Memory B cell (primary cell): ENCODE measurements at regions not wholly inside any gene's neighbourhood (a gene's known extent, or its start where the extent isn't known, plus 50 kb on each side); places are given as distances from the start of the nearest gene placed in this dataset.
"Not testable (repeated sequence)": the region's sequence is repeated elsewhere in the genome, so short reads cannot be mapped to it uniquely, and the experiment has no call there.

ENCODE experiments used
- ATAC-seq: fragments of 150-1000 bp; cut with Tn5 transposase; 2 replicates; pipeline ENCODE4 v1.10.0; 2021; ENCODE audit warnings: low read depth, mild to moderate bottlenecking, moderate library complexity
- DNase-seq, 2 donors: peaks; one replicate each; pipeline ENCODE4 v3.0.0; 2022; ENCODE audit warnings: low spot score in 2 of 2
- H3K27ac Mint-ChIP-seq: one replicate; pipeline ENCODE4 v1.8.0; 2022; ENCODE audit warnings: mild to moderate bottlenecking, moderate library complexity, mixed read lengths
- H3K27me3 Mint-ChIP-seq: one replicate; pipeline ENCODE4 v1.8.0; 2022; ENCODE audit warnings: mixed read lengths
- H3K36me3 Mint-ChIP-seq: one replicate; pipeline ENCODE4 v1.8.0; 2022; ENCODE audit warnings: mild to moderate bottlenecking, mixed read lengths
- H3K4me1 Mint-ChIP-seq: one replicate; pipeline ENCODE4 v1.8.0; 2022; ENCODE audit warnings: mixed read lengths
- H3K4me3 Mint-ChIP-seq: one replicate; pipeline ENCODE4 v1.8.0; 2022; ENCODE audit warnings: mild to moderate bottlenecking, moderate library complexity, mixed read lengths
- H3K9me3 Mint-ChIP-seq: one replicate; pipeline ENCODE4 v1.8.0; 2022; ENCODE audit warnings: mixed read lengths

DNA sequence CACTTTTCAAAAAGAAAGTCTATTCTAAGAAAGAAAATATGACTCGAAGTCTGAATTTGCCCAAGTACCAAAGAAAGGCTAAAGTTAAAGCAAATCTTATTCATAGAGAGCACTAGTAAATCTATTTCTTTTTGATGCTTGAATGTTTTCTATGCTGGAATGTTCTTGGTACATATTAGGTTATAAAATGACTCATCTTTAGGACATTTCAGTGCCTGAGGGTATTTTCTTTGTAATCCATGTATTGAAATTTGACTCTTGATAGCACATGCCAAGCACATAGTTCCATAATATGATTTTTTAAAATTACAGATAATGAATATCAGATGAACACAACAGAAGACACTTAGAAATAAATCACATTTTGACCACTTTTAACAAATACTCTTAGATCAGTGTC lies 232.8 kb downstream of the TRIML1 start:
- no peak overlapping the region for H3K4me3 Mint-ChIP-seq
- DNase-seq (no peak), ATAC-seq (no peak)
- no peaks in the 10 kb centered on the region for H3K27me3 Mint-ChIP-seq
- H3K9me3 Mint-ChIP-seq: peaks cover 12% of the 10 kb centered on the region
- H3K4me1 Mint-ChIP-seq: no peaks in the 10 kb centered on the region
- H3K27ac Mint-ChIP-seq: no peak overlapping the region
- no peaks in the 10 kb centered on the region for H3K36me3 Mint-ChIP-seq

- Mint-ChIP-seq H3K9me3 (peaks cover 10% of the 10 kb centered on the region), H3K27ac (no peak overlapping the region), H3K4me1 (no peaks in the 10 kb centered on the region), H3K4me3 (no peak overlapping the region), H3K36me3 (no peaks in the 10 kb centered on the region), H3K27me3 (no peaks in the 10 kb centered on the region)
- DNase-seq (no peak), ATAC-seq (no peak)
Observed at GRCh38 chr4:188372829-188373228, 233.6 kb downstream of the TRIML1 start.

GRCh38 chr4:188374871-188375270 lies 235.6 kb downstream of the TRIML1 start:
- Mint-ChIP-seq H3K9me3 (peaks cover 12% of the 10 kb centered on the region), H3K27ac (no peak overlapping the region), H3K27me3 (no peaks in the 10 kb centered on the region)

GRCh38 chr4:188377816-188378215 lies 238.6 kb downstream of the TRIML1 start:
- H3K36me3 Mint-ChIP-seq: no peaks in the 10 kb centered on the region
- peaks cover 14% of the 10 kb centered on the region for H3K9me3 Mint-ChIP-seq
- ATAC-seq (no peak), DNase-seq (no peak)
- no peaks in the 10 kb centered on the region for H3K4me1 Mint-ChIP-seq
- H3K27ac Mint-ChIP-seq: no peak overlapping the region
- H3K4me3 Mint-ChIP-seq: no peak overlapping the region
- no peaks in the 10 kb centered on the region for H3K27me3 Mint-ChIP-seq

More at GRCh38 chr4:188374871-188375270, 235.6 kb downstream of the TRIML1 start:
- Mint-ChIP-seq H3K4me1 (no peaks in the 10 kb centered on the region), H3K4me3 (no peak overlapping the region), H3K36me3 (no peaks in the 10 kb centered on the region)
- no peak for ATAC-seq
- DNase-seq: no peak

DNA sequence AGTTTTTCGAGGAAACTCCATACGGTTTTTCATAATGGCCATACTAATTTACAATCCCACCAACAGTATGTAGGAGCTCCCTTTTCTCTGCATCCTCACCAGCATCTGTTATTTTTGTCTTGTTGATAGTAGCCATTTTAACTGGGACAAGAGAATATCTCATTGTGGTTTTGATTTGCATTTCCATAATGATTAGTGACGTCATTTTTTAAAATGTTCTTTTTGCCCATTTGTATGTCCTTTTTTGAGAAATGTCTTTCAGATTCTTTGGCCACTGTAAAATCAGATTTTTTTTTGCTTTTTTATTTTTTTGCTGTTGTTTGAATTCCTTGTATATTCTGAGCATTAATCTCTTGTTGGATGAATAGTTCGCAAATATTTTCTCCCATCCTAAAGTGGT lies 243.9 kb downstream of the TRIML1 start:
- Mint-ChIP-seq H3K9me3 (peaks cover 8% of the 10 kb centered on the region), H3K27ac (no peak overlapping the region), H3K27me3 (no peaks in the 10 kb centered on the region), H3K4me3 (no peak overlapping the region), H3K4me1 (no peaks in the 10 kb centered on the region), H3K36me3 (no peaks in the 10 kb centered on the region)
- DNase-seq: no peak
- ATAC-seq: no peak

GRCh38 chr4:188387179-188387791 lies 248.0 kb downstream of the TRIML1 start:
- ATAC-seq (no peak), DNase-seq (no peak)
- Mint-ChIP-seq H3K4me3 (no peak overlapping the region), H3K27me3 (no peaks in the 10 kb centered on the region), H3K36me3 (no peaks in the 10 kb centered on the region), H3K9me3 (peaks cover 8% of the 10 kb centered on the region), H3K4me1 (no peaks in the 10 kb centered on the region), H3K27ac (no peak overlapping the region)

DNA sequence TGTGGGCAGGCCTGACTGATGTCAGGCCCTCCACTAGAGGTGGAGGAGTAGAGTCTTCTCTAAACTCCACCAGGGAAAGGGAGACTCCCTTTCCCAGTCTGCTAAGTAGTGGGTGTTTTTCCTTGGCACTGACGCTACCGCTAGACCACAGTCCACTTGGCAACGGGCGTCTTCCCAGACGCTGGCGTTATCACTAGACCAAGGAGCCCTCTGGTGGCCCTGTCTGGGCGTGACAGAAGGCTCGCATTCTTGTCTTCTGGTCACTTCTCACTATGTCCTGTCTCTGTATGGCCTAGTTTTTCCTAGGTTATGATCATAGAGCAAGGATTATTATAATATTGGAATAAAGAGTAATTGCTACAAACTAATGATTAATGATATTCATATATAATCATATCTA lies 252.1 kb downstream of the TRIML1 start:
- not testable (repeated sequence) for H3K9me3 Mint-ChIP-seq, DNase-seq, H3K27me3 Mint-ChIP-seq, H3K27ac Mint-ChIP-seq, H3K36me3 Mint-ChIP-seq, ATAC-seq, H3K4me3 Mint-ChIP-seq, H3K4me1 Mint-ChIP-seq

GRCh38 chr4:188396037-188396436 lies 256.8 kb downstream of the TRIML1 start:
- H3K27me3 Mint-ChIP-seq: no peaks in the 10 kb centered on the region
- no peak overlapping the region for H3K27ac Mint-ChIP-seq
- no peak overlapping the region for H3K4me3 Mint-ChIP-seq
- DNase-seq (no peak), ATAC-seq (no peak)
- no peaks in the 10 kb centered on the region for H3K36me3 Mint-ChIP-seq
- H3K9me3 Mint-ChIP-seq: peaks cover 3% of the 10 kb centered on the region
- H3K4me1 Mint-ChIP-seq: no peaks in the 10 kb centered on the region

DNA sequence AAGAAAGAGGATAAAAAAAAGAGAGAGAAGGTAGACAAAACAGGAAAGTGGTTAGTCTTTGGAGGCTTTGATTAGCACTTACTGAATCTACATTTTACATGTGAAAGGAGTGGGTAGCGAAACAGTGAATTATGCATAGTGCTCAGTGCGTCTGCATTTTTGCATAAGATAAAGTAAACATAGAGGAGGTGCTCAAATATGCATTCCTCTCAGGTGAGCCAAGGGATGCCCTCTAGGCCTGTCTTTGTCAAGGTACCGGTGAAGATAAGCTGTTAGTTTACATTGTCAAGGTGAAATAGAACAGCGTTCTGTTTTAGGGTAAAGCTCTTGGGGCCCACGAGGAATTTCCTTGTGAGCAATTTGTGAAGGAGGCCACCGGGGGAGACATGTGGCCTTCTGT lies 260.6 kb downstream of the TRIML1 start:
- H3K27ac Mint-ChIP-seq: no peak overlapping the region
- no peaks in the 10 kb centered on the region for H3K27me3 Mint-ChIP-seq
- no peaks in the 10 kb centered on the region for H3K4me1 Mint-ChIP-seq
- DNase-seq: no peak
- ATAC-seq: no peak
- no peaks in the 10 kb centered on the region for H3K9me3 Mint-ChIP-seq
- no peak overlapping the region for H3K4me3 Mint-ChIP-seq
- H3K36me3 Mint-ChIP-seq: no peaks in the 10 kb centered on the region

DNA sequence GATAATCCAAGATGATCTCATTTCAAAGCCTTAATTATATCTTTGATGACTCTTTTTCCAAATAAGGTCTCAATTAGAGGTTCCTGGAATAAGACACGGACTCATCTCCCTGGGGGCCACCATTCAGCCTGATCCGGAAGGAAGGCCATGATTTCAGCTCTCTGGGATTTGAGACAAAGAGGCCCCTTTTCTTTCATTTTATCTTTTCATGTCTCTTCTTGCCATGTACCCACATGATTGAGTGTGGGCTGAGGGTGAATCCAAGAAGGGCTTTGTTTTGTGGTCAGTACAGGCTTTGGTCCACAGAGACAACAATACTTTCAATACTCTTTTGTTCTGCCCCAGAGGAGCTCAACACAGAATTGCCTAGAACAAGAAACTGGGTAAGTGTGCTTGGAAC lies 261.2 kb downstream of the TRIML1 start:
- Mint-ChIP-seq H3K9me3 (no peaks in the 10 kb centered on the region), H3K27me3 (no peaks in the 10 kb centered on the region), H3K27ac (no peak overlapping the region), H3K4me1 (no peaks in the 10 kb centered on the region), H3K36me3 (no peaks in the 10 kb centered on the region), H3K4me3 (no peak overlapping the region)
- ATAC-seq (no peak), DNase-seq (no peak)

DNA sequence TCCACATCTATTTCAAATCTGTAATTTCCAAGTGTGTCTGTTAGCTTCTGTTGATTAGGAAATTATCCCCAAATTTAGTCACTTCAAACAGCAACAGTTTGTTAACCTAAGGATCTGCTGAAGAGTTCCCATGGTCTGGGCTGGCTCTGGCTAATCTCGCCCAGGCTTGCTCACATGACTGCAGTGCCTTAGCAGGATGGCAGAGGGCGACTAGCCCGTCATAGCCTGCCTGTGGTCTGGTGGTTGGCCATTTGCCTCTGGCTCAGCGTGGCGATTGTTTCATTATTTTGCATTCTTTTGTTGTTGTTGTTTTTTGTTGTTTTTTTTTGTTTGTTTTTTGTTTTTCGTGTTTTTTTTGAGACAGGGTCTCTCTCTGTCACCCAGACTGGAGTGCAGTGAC lies 264.0 kb downstream of the TRIML1 start:
- ATAC-seq: no peak
- no peak for DNase-seq
- H3K9me3 Mint-ChIP-seq: no peaks in the 10 kb centered on the region
- no peaks in the 10 kb centered on the region for H3K4me1 Mint-ChIP-seq
- no peaks in the 10 kb centered on the region for H3K36me3 Mint-ChIP-seq
- no peak overlapping the region for H3K27ac Mint-ChIP-seq
- H3K27me3 Mint-ChIP-seq: no peaks in the 10 kb centered on the region
- no peak overlapping the region for H3K4me3 Mint-ChIP-seq

GRCh38 chr4:188405071-188405835 lies 266.0 kb downstream of the TRIML1 start:
- H3K27me3 Mint-ChIP-seq, DNase-seq, ATAC-seq, H3K4me1 Mint-ChIP-seq, H3K27ac Mint-ChIP-seq, H3K9me3 Mint-ChIP-seq, H3K36me3 Mint-ChIP-seq, H3K4me3 Mint-ChIP-seq: not testable (repeated sequence)

DNA sequence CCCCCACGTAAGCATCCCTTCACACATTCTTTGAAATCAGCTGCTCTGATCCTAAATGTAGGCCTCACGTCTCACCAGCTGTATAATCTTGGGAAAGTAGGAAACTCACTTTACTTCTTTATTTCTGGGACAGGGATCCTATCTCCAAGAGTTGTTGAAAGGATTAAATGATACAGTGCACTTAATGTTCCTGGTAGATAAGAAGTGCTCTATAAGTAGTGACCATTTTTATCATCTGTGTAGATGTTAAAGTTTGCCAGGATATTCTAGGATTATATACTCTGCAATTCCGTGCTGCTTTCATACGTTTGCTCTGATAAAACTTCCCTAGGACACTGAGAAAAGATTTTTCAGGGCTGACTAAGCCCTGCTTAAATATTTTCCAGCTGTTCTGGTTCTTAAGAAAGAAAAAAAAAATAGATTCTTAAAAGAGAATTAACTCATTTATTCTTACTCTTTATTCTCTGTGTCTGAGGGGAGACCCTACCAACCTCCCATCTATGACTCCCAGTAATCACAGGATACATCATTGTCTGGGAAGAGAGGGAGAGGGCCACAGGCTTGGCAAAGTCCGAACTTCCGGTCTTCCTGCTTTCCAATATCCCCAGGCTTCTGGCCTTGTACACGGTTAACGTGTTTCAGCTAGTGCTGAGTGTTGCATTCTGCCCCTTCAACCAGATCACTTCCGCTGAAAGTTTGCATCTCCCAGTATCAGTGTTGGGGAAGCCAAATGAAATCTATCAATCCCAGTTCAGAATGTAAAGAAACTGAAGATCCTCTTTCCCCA lies 269.2 kb downstream of the TRIML1 start:
- H3K4me3 Mint-ChIP-seq: no peak overlapping the region
- H3K27ac Mint-ChIP-seq: no peak overlapping the region
- ATAC-seq (no peak), DNase-seq (no peak)
- H3K27me3 Mint-ChIP-seq: no peaks in the 10 kb centered on the region
- no peaks in the 10 kb centered on the region for H3K36me3 Mint-ChIP-seq
- peaks cover 4% of the 10 kb centered on the region for H3K9me3 Mint-ChIP-seq
- H3K4me1 Mint-ChIP-seq: no peaks in the 10 kb centered on the region

DNA sequence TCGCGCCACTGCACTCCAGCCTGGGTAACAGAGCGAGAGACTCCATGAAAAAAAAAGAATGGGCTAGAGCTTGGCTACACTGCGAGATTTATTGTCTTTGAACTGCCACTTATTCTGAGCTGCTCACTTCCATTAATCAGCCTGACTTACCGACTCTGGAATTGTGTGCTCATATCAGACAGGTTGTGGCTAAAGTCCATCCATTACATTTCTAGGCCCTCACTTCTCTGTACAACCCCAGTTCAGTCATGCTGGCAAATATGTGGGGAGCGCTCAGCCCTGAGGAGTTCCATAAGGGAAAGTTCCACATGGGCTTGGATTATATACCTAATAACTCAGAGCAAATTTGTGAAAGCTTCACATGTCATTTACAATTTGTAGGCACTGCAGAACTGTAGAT lies 270.6 kb downstream of the TRIML1 start:
- peaks cover 4% of the 10 kb centered on the region for H3K9me3 Mint-ChIP-seq
- H3K27ac Mint-ChIP-seq: no peak overlapping the region
- DNase-seq: no peak
- no peaks in the 10 kb centered on the region for H3K27me3 Mint-ChIP-seq
- no peaks in the 10 kb centered on the region for H3K36me3 Mint-ChIP-seq
- no peak for ATAC-seq
- no peaks in the 10 kb centered on the region for H3K4me1 Mint-ChIP-seq
- no peak overlapping the region for H3K4me3 Mint-ChIP-seq
